HepG2 (cell line): ENCODE measurements at regions not wholly inside any gene's neighbourhood (a gene's known extent, or its start where the extent isn't known, plus 50 kb on each side); places are given as distances from the start of the nearest gene placed in this dataset.

Experiments used
- ATAC-seq: fragments of 200-7000 bp; cut with Tn5 transposase; 3 replicates; pipeline ENCODE4 v1.9.1; 2020; ENCODE audit warnings: mild to moderate bottlenecking, moderate library complexity
- BruUV-seq: library from RNA; stranded (reverse); fragments of 400-500 nt; replicated peaks from 2 replicates; lab custom pipeline; 2021; lab: Mats Ljungman, UMichigan
- CTCF ChIA-PET: fragments of 300-600 bp; formaldehyde crosslinking; extraction: SDS; loops from one replicate; lab custom pipeline; 2021; ENCODE audit warnings: low total read pairs, inconsistent platforms, low intra/inter-chr PET ratio; lab: Yijun Ruan, JAX
- POLR2A ChIA-PET: fragments of 350-600 bp; sonication (Branson Sonifier 250); formaldehyde crosslinking; loops from one replicate; lab custom pipeline; 2020; ENCODE audit warnings: antibody characterized with exemption, inconsistent platforms; lab: Yijun Ruan, JAX
- DNase-seq: peaks from one replicate; pipeline ENCODE4 v3.0.0-alpha.2; 2015; ENCODE audit warnings: low spot score
- FAIRE-seq: peaks from 3 replicates; lab custom pipeline; 2011; peaks lifted over from hg19 to GRCh38; lab: Jason Lieb, UNC
- H2AFZ ChIP-seq: one replicate; pipeline ENCODE4 v1.6.1; 2011; ENCODE audit warnings: low read length, inconsistent platforms
- H3K27ac ChIP-seq: fragments of 300-600 bp; 3 replicates; pipeline ENCODE4 v1.8.0; 2011; ENCODE audit warnings: mixed run types, mild to moderate bottlenecking, mixed read lengths, low read length, inconsistent platforms; ENCODE audit not compliant: insufficient read depth; ENCODE audit errors: extremely low read length
- H3K27me3 ChIP-seq, 2 experiments: fragments of 200-600 bp in 1 of 2; 2 replicates in 1 of 2; 3 replicates in 1 of 2; pipeline versions ENCODE4 v1.6.0 to v1.8.0; 2011; ENCODE audit warnings: low read length in 2 of 2, mild to moderate bottlenecking in 2 of 2, moderate library complexity in 2 of 2, inconsistent platforms in 1 of 2; ENCODE audit not compliant: insufficient read depth in 2 of 2, control insufficient read depth in 1 of 2
- H3K36me3 ChIP-seq, 2 experiments: fragments of 200-600 bp in 1 of 2; replicated peaks in 1 of 2; 2 replicates in 1 of 2; 3 replicates in 1 of 2; pipeline versions ENCODE4 v1.5.1 to v1.8.0; 2011; ENCODE audit warnings: low read length in 2 of 2, inconsistent platforms in 1 of 2; ENCODE audit not compliant: insufficient read depth in 2 of 2, control insufficient read depth in 1 of 2
- H3K4me1 ChIP-seq: 2 replicates; pipeline ENCODE4 v1.5.1; 2012; ENCODE audit warnings: low read length, inconsistent platforms; ENCODE audit not compliant: insufficient read depth
- H3K4me2 ChIP-seq: 2 replicates; pipeline ENCODE4 v1.6.0; 2011; ENCODE audit warnings: low read depth, low read length, inconsistent platforms
- H3K4me3 ChIP-seq, 3 experiments: fragments of 200-600 bp in 1 of 3; sonication (generic), shearing (Covaris generic) in 1 of 3; replicated peaks in 1 of 3; 2 replicates each; pipeline ENCODE4 v1.5.1; 2011 to 2016; ENCODE audit warnings: low read length in 3 of 3, inconsistent platforms in 2 of 3, low read depth in 2 of 3, mild to moderate bottlenecking in 2 of 3, control low read depth in 1 of 3, mixed read lengths in 1 of 3; ENCODE audit not compliant: insufficient read depth in 1 of 3
- H3K79me2 ChIP-seq: one replicate; pipeline ENCODE4 v1.6.1; 2011; ENCODE audit warnings: low read length, inconsistent platforms; ENCODE audit not compliant: insufficient read depth
- H3K9ac ChIP-seq: 2 replicates; pipeline ENCODE4 v1.6.0; 2011; ENCODE audit warnings: mild to moderate bottlenecking, low read depth, low read length, inconsistent platforms; ENCODE audit not compliant: insufficient read depth
- H3K9me3 ChIP-seq: 2 replicates; pipeline ENCODE4 v1.5.1; 2012; ENCODE audit warnings: mild to moderate bottlenecking, low read length
- H4K20me1 ChIP-seq: 2 replicates; pipeline ENCODE4 v1.6.0; 2011; ENCODE audit warnings: inconsistent platforms, mild to moderate bottlenecking, low read length, moderate library complexity; ENCODE audit not compliant: insufficient read depth
- GATAD2A ChIP-seq: IDR thresholded peaks from 2 replicates; pipeline ENCODE4 v1.6.1; 2016
- SALL1 ChIP-seq: sonication (generic); formaldehyde crosslinking; IDR thresholded peaks from 2 replicates; pipeline ENCODE4 v1.8.0; 2022; ENCODE audit warnings: mild to moderate bottlenecking, missing genetic modification reagents
- SAP130 ChIP-seq: IDR thresholded peaks from 2 replicates; pipeline ENCODE4 v1.6.1; 2016; ENCODE audit warnings: low read depth
- SIN3B ChIP-seq: fragments of 150-350 bp; IDR thresholded peaks from 2 replicates; pipeline ENCODE4 v1.6.1; 2014; ENCODE audit warnings: low read length
- ZBTB38 ChIP-seq: sonication (generic); formaldehyde crosslinking; IDR thresholded peaks from 2 replicates; pipeline ENCODE4 v1.5.1; 2020; ENCODE audit warnings: mild to moderate bottlenecking, missing genetic modification reagents
- WGBS: methylation state at CpG from one replicate; pipeline ENCODE4 v1.1.6; 2017; ENCODE audit warnings: low lambda C conversion rate; 5-methylcytosine and 5-hydroxymethylcytosine counted together
- in situ Hi-C: cut with HindIII; loops from 2 replicates; pipeline ENCODE4 v1.10.0; 2017; ENCODE audit warnings: low pct_unique_long_range_greater_than_20kb; ENCODE audit not compliant: extremely low pct_ligation_motif_present
- intact Hi-C: fragments of 100-400 bp; cut with micrococcal nuclease; formaldehyde crosslinking; loops from one replicate; pipeline ENCODE4 v1.10.0; 2022; ENCODE audit not compliant: unreplicated experiment
- TF ChIP-seq, protein P1 (sequence below): sonication (generic); formaldehyde crosslinking; IDR thresholded peaks from 2 replicates; pipeline ENCODE4 v1.5.1; 2020; ENCODE audit warnings: mild to moderate bottlenecking, missing genetic modification reagents, moderate library complexity
- TF ChIP-seq, protein P2 (sequence below): sonication (generic); formaldehyde crosslinking; IDR thresholded peaks from 2 replicates; pipeline ENCODE4 v1.4.0; 2020; ENCODE audit warnings: missing genetic modification reagents
- TF ChIP-seq, protein P3 (sequence below): sonication (generic); formaldehyde crosslinking; conservative IDR thresholded peaks from 2 replicates; pipeline ENCODE4 v1.4.0; 2020; ENCODE audit warnings: missing genetic modification reagents

DNA sequence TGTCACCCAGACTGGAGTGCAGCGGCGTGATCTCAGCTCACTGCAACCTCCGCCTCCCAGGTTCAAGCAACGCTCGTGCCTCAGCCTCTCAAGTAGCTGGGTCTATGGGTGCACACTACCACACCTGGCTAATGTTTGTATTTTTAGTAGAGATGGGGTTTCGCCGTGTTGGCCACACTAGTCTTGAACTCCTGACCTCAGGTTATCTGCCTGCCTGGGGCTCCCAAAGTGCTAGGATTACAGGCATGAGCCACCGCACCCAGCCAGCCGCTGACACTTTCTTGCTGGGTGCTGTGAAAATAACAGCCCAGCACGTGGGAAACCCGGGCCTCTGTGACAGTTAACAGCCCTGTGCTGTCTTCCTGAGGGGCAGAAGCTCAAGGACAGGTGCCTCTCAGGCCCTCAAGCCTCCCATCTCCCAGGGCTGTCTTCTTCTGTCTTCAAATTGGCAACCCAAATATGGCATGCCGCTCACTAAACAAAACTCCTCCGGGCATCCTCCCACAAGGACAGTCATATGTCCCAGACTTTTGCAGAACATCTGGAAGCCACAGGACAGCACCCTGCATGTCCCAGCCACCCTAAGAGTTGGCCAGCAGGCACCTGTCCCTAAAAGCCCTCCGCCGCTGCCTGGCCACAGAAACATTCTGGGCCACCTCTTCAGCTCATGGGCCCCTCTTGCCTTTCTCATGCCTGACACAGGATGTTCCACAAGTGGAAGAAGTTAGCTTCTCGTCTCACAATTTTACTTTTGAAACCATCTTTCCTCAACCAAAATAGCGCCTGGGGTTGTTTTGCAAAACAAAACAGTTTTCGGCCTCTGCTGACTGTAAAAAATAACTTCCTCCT lies 233.6 kb downstream of the SYK start:
- ATAC-seq (no peak), DNase-seq (no peak), FAIRE-seq (no peak)
- intact Hi-C loops, result loop anchor here (5.0 kb wide), 1 partner anchor 642 kb away; no protein-coding TSS in a partner anchor
- Histone ChIP-seq H3K4me3 (no peak overlapping the region), H3K4me2 (no peak overlapping the region), H3K9ac (no peak overlapping the region), H3K4me1 (peaks cover 58% of the 10 kb centered on the region), H3K27me3 (no peaks in the 10 kb centered on the region), H3K79me2 (peaks cover 5% of the 10 kb centered on the region), H3K27ac (no peak overlapping the region), H2AFZ (no peak overlapping the region), H4K20me1 (no peaks in the 10 kb centered on the region), H3K9me3 (no peaks in the 10 kb centered on the region), H3K36me3 (no peaks in the 10 kb centered on the region)
- in situ Hi-C loops, result loop anchor here (5.0 kb wide), 1 partner anchor 392 kb away; no protein-coding TSS in a partner anchor
- CTCF ChIA-PET, result no interaction called here
- BruUV-seq, result no TSS peak
- TF ChIP-seq SAP130, result peak; percentile 25; the same call in 1 of the 2 replicates
- TF ChIP-seq, protein P1, sequence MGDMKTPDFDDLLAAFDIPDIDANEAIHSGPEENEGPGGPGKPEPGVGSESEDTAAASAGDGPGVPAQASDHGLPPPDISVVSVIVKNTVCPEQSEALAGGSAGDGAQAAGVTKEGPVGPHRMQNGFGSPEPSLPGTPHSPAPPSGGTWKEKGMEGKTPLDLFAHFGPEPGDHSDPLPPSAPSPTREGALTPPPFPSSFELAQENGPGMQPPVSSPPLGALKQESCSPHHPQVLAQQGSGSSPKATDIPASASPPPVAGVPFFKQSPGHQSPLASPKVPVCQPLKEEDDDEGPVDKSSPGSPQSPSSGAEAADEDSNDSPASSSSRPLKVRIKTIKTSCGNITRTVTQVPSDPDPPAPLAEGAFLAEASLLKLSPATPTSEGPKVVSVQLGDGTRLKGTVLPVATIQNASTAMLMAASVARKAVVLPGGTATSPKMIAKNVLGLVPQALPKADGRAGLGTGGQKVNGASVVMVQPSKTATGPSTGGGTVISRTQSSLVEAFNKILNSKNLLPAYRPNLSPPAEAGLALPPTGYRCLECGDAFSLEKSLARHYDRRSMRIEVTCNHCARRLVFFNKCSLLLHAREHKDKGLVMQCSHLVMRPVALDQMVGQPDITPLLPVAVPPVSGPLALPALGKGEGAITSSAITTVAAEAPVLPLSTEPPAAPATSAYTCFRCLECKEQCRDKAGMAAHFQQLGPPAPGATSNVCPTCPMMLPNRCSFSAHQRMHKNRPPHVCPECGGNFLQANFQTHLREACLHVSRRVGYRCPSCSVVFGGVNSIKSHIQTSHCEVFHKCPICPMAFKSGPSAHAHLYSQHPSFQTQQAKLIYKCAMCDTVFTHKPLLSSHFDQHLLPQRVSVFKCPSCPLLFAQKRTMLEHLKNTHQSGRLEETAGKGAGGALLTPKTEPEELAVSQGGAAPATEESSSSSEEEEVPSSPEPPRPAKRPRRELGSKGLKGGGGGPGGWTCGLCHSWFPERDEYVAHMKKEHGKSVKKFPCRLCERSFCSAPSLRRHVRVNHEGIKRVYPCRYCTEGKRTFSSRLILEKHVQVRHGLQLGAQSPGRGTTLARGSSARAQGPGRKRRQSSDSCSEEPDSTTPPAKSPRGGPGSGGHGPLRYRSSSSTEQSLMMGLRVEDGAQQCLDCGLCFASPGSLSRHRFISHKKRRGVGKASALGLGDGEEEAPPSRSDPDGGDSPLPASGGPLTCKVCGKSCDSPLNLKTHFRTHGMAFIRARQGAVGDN (CRISPR knock-in tag), result peak; percentile 45
- 0 out of 2 replicates have a peak, but pooled peaks have one; percentile 13 for TF ChIP-seq SALL1 (CRISPR knock-in tag)
- TF ChIP-seq, protein P2, sequence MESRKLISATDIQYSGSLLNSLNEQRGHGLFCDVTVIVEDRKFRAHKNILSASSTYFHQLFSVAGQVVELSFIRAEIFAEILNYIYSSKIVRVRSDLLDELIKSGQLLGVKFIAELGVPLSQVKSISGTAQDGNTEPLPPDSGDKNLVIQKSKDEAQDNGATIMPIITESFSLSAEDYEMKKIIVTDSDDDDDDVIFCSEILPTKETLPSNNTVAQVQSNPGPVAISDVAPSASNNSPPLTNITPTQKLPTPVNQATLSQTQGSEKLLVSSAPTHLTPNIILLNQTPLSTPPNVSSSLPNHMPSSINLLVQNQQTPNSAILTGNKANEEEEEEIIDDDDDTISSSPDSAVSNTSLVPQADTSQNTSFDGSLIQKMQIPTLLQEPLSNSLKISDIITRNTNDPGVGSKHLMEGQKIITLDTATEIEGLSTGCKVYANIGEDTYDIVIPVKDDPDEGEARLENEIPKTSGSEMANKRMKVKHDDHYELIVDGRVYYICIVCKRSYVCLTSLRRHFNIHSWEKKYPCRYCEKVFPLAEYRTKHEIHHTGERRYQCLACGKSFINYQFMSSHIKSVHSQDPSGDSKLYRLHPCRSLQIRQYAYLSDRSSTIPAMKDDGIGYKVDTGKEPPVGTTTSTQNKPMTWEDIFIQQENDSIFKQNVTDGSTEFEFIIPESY (CRISPR knock-in tag), result 0 out of 2 replicates have a peak, but pooled peaks have one; percentile 15
- TF ChIP-seq SIN3B, result no peak
- TF ChIP-seq GATAD2A (CRISPR knock-in tag), result 0 out of 2 replicates have a peak, but pooled peaks have one; percentile 14
- TF ChIP-seq ZBTB38 (CRISPR knock-in tag), result peak; percentile 29; the same call in 1 of the 2 replicates
- TF ChIP-seq, protein P3, sequence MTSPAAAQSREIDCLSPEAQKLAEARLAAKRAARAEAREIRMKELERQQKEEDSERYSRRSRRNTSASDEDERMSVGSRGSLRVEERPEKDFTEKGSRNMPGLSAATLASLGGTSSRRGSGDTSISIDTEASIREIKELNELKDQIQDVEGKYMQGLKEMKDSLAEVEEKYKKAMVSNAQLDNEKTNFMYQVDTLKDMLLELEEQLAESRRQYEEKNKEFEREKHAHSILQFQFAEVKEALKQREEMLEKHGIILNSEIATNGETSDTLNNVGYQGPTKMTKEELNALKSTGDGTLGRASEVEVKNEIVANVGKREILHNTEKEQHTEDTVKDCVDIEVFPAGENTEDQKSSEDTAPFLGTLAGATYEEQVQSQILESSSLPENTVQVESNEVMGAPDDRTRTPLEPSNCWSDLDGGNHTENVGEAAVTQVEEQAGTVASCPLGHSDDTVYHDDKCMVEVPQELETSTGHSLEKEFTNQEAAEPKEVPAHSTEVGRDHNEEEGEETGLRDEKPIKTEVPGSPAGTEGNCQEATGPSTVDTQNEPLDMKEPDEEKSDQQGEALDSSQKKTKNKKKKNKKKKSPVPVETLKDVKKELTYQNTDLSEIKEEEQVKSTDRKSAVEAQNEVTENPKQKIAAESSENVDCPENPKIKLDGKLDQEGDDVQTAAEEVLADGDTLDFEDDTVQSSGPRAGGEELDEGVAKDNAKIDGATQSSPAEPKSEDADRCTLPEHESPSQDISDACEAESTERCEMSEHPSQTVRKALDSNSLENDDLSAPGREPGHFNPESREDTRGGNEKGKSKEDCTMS (CRISPR knock-in tag), result no peak
- POLR2A ChIA-PET, result interaction anchor here (1.1 to 1.6 kb wide), 2 partner anchors 157 to 389 kb away, joined by 4 read pairs; partner anchors contain the start of gene NFIL3
- whole genome bisulfite sequencing, result 78% methylated on average over 17 of the region's 18 CpGs
